Activated CD8-positive, alpha-beta memory T cell treated with anti-CD3 and anti-CD28 coated beads, Interleukin-2, amount 50 U/mL, for 1 hour (primary cell): ENCODE measurements at regions not wholly inside any gene's neighbourhood (a gene's known extent, or its start where the extent isn't known, plus 50 kb on each side); places are given as distances from the start of the nearest gene placed in this dataset.

Source experiments
- DNase-seq: peaks from one replicate; pipeline ENCODE4 v3.0.0-alpha.2; 2020; ENCODE audit errors: extremely low read depth

- DNase-seq: no peak
Measured at GRCh38 chr20:63057171-63058117, 50.7 kb upstream of the BHLHE23 start.

GRCh38 chr20:63056236-63057170 is 49.7 kb upstream of the BHLHE23 start:
- no peak for DNase-seq
